Activated B cell treated with CpG ODN at 0.5 μM for 24 hours (primary cell): ENCODE measurements at regions not wholly inside any gene's neighbourhood (a gene's known extent, or its start where the extent isn't known, plus 50 kb on each side); places are given as distances from the start of the nearest gene placed in this dataset.

Experiments
- ATAC-seq: fragments of 200-7000 bp; cut with Tn5 transposase; one replicate; pipeline ENCODE4 v1.10.0; 2021; ENCODE audit warnings: low read depth, mild to moderate bottlenecking, moderate library complexity
- CTCF ChIA-PET: fragments of 350-600 bp; sonication (Branson Sonifier 250); formaldehyde crosslinking; loops from one replicate; lab custom pipeline; 2021; ENCODE audit warnings: antibody characterized with exemption; lab: Charles Lee
- POLR2A ChIA-PET: fragments of 350-600 bp; sonication (Branson Sonifier 250); formaldehyde crosslinking; loops from one replicate; lab custom pipeline; 2021; ENCODE audit warnings: antibody characterized with exemption; lab: Charles Lee
- DNase-seq: peaks from one replicate; pipeline ENCODE4 v3.0.0; 2022
- H3K27ac Mint-ChIP-seq: one replicate; pipeline ENCODE4 v1.8.0; 2020; ENCODE audit warnings: mixed read lengths
- H3K27me3 Mint-ChIP-seq: one replicate; pipeline ENCODE4 v1.8.0; 2021; ENCODE audit warnings: mixed read lengths
- H3K36me3 Mint-ChIP-seq: one replicate; pipeline ENCODE4 v1.8.0; 2021; ENCODE audit warnings: low read depth, mixed read lengths
- H3K4me1 Mint-ChIP-seq: one replicate; pipeline ENCODE4 v1.8.0; 2021; ENCODE audit warnings: mixed read lengths
- H3K4me3 Mint-ChIP-seq: one replicate; pipeline ENCODE4 v1.8.0; 2020; ENCODE audit warnings: mild to moderate bottlenecking, mixed read lengths
- H3K9me3 Mint-ChIP-seq: one replicate; pipeline ENCODE4 v1.8.0; 2020; ENCODE audit warnings: mixed read lengths
- CTCF ChIP-seq: fragments of 200-600 bp; IDR thresholded peaks from one replicate; pipeline ENCODE4 v1.8.0; 2022; ENCODE audit warnings: antibody characterized with exemption, mild to moderate bottlenecking
- intact Hi-C: fragments of 100-400 bp; cut with micrococcal nuclease; formaldehyde crosslinking; loops from one replicate; pipeline ENCODE4 v1.15.1; 2024

- intact Hi-C loops = no loop called here
- ATAC-seq (no peak), DNase-seq (no peak)
- Mint-ChIP-seq H3K36me3 (no peaks in the 10 kb centered on the region), H3K27ac (no peak overlapping the region), H3K27me3 (no peaks in the 10 kb centered on the region), H3K4me1 (no peaks in the 10 kb centered on the region), H3K4me3 (no peak overlapping the region), H3K9me3 (peaks cover 4% of the 10 kb centered on the region)
- POLR2A ChIA-PET = no interaction called here
- TF ChIP-seq CTCF = no peak
- CTCF ChIA-PET = no interaction called here
Observed at GRCh38 chr5:89904442-89904841, 505.1 kb downstream of the CETN3 start.

DNA sequence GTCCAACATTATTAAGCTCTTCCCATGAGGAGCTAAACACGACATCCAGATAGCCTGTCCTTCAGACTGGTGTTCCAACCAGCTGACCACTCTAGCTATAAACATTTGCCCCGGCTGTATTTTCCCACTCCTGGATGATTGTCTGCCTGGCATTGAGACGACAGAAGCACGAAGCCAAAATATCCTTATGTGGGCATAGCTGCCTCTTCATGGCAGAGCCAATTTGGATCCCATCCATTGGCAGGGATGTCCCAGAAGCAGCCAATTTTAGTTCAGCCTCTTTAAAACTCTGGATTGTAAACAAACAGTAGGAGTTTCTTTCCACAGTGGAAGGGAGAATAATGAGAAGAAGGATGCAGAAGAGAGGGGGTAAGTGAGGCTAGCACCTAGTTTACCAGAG is 507.6 kb downstream of the CETN3 start:
- peaks cover 4% of the 10 kb centered on the region for H3K9me3 Mint-ChIP-seq
- ChIA-PET CTCF (interaction anchor here (0.6 to 1.0 kb wide), 2 partner anchors 77 to 1172 kb away, joined by 3 read pairs; no protein-coding TSS in a partner anchor), POLR2A (no interaction called here)
- no peak for ATAC-seq
- no peak overlapping the region for H3K27ac Mint-ChIP-seq
- intact Hi-C loops = no loop called here
- no peak overlapping the region for H3K4me3 Mint-ChIP-seq
- TF ChIP-seq CTCF = no peak
- DNase-seq = no peak
- H3K36me3 Mint-ChIP-seq = no peaks in the 10 kb centered on the region
- H3K4me1 Mint-ChIP-seq = no peaks in the 10 kb centered on the region
- no peaks in the 10 kb centered on the region for H3K27me3 Mint-ChIP-seq

GRCh38 chr5:89901346-89901745 is 508.2 kb downstream of the CETN3 start:
- DNase-seq (no peak), ATAC-seq (no peak)
- intact Hi-C loops = no loop called here
- no peak for TF ChIP-seq CTCF
- Mint-ChIP-seq H3K27me3 (no peaks in the 10 kb centered on the region), H3K4me3 (no peak overlapping the region), H3K9me3 (peaks cover 6% of the 10 kb centered on the region), H3K4me1 (no peaks in the 10 kb centered on the region), H3K27ac (no peak overlapping the region), H3K36me3 (no peaks in the 10 kb centered on the region)
- ChIA-PET CTCF (no interaction called here), POLR2A (no interaction called here)

DNA sequence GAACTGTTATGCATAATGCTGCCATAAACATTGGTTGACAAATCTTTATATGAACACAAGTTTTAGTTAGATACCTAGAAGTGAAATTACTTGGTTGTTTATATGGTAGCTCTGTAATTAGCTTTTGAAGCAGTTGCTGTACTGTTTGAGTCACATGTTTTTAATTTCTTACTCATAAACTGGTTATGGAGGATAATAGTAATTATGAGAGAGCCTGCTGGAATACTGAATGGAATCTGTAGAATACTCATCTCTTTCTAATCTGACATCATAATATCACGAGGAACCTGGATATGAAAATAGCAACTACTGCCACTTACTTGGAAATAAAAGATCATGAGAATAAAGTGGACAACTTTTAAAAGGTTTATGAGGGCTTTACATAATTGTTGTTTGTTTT is 509.2 kb downstream of the CETN3 start:
- intact Hi-C loops = no loop called here
- Mint-ChIP-seq H3K4me3 (no peak overlapping the region), H3K27me3 (peaks cover 2% of the 10 kb centered on the region), H3K9me3 (peaks cover 12% of the 10 kb centered on the region), H3K27ac (no peak overlapping the region), H3K4me1 (no peaks in the 10 kb centered on the region), H3K36me3 (no peaks in the 10 kb centered on the region)
- no peak for TF ChIP-seq CTCF
- ChIA-PET POLR2A (no interaction called here), CTCF (no interaction called here)
- ATAC-seq = no peak
- DNase-seq = no peak

DNA sequence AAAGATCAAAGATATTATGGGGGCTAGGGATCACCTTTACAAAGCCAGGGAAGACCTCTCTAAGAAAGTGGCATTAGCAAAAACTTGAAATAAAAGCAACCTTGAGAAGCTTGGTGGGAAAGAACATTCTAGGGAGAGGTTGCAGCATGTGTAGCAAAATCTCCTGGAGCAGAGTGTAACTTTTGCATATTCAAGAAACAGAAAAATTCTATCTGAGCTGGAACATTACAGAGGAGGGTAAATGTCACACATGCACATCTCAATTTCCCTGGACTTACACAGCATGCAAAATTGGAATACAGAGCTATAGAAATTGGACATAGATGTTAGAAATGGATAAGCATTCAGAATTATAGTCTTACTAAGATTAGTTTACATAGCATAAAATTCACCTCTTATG is 510.0 kb downstream of the CETN3 start:
- Mint-ChIP-seq H3K27ac (no peak overlapping the region), H3K36me3 (no peaks in the 10 kb centered on the region), H3K27me3 (peaks cover 2% of the 10 kb centered on the region), H3K9me3 (peaks cover 19% of the 10 kb centered on the region), H3K4me3 (no peak overlapping the region), H3K4me1 (no peaks in the 10 kb centered on the region)
- no peak for DNase-seq
- TF ChIP-seq CTCF = no peak
- no peak for ATAC-seq
- ChIA-PET POLR2A (no interaction called here), CTCF (no interaction called here)
- intact Hi-C loops = no loop called here
